GM21825 (cell line): ENCODE measurements at regions not wholly inside any gene's neighbourhood (a gene's known extent, or its start where the extent isn't known, plus 50 kb on each side); places are given as distances from the start of the nearest gene placed in this dataset.

Experiments
- ATAC-seq: cut with Tn5 transposase; IDR thresholded peaks from one replicate; pipeline ENCODE4 v1.9.1; 2021; ENCODE audit warnings: mild to moderate bottlenecking, moderate library complexity; ENCODE audit not compliant: unreplicated experiment

DNA sequence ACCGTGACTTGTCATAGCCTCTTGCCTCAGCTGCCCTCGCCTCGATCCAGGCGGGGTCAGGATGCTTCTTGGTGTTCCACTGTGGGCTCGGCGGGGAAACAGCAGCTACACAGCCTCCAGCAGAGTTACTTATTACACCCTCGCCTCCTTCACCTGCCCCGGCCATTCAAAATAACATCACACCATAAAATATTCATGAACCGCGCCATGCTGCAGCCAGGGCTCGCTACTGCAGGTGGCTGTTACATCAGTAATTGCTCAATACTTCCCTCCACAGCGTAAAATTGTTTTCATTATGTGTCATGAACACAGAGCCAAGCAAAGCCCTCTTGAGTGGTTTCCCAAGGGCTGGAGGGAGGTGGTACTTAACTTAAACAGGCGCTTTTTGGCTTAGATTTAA, 241.5 kb upstream of the SP8 start:
- no peak for ATAC-seq

DNA sequence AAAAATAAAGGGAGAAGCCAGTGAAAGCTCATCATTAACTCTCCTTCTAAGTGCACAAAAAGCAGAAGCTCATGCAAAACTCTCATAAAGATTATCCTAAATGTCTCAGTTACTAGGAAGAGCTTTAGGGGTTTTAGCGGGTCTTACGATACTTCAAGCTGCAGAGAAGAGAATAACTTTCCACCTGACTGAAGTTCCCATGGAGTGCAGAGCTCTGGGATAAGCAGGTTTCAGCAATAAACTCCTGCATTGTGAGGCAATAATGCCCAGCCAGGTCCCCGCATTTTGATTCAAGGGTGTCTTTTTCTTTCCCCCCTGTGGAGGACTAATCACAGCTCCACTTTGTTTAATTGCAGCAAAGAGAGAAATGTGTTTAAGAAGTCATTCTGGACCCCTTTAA, 241.9 kb upstream of the SP8 start:
- no peak for ATAC-seq

DNA sequence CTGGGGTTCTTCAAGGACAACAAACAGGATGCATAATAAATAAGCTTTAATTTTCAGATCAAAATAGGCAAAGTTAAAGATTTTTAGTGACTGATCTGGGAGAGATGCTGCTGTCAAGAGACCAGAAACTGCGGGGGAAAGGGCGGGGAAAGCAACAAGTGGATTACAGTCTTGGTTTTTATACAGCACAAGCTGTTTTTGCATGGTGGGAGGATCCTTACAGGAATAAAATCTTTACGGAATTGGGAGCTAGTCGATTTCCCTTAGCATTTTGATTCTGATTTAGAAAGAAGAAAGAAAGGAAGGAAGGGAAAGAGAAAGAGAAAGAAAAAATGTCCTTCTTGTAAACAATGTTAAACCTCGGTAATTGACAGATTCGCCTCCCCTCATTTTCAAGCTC, 242.3 kb upstream of the SP8 start:
- no peak for ATAC-seq

DNA sequence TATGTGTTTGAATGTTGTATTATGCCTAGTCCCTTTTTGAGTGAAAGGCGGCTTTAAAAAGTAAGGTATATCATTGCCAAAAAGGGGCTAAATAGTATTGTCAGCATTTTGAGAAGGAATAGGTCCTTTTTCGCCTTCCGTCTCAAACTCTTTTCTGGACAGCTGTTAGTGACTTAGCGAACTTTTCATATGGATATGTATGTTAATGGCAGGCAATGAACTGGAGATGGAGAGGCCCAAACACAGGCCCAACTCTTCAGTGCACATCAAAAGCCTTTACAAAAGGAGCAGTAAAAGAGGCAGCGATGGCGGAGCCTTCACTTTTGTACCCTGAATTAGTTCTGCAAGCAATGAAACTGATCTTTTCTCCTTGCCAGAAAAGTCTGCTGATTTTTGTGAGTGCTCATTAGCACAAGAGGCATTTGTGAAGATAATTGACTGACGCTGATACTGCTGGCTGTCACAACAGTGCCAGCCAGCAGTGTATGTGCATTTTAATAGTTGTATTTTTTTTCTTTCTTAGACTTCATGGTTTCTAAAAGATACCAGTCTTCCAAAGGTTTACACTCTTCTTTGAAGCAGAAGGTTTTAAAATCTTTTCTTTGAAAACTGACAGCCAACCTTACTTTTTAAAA, 243.7 kb upstream of the SP8 start:
- no peak for ATAC-seq

DNA sequence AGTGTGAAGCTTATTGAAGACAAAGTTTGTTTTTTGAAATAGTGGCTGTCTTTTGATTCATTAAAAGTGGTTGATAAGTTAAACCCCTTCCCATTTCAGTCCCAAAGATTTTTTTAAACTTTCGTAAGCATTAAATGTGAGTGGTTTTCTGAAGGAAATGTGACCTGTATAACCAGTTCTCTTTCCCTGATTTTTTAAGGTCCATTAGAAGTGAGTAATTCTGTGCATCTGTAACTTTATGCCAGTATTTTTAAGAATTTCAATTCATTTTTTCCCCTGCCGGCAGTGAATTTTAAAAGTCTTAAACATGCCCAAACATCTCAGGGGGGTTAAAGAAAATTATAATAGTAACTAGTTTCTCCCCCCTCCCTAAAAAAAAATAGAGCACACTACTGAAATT, 254.6 kb upstream of the SP8 start:
- no peak for ATAC-seq

DNA sequence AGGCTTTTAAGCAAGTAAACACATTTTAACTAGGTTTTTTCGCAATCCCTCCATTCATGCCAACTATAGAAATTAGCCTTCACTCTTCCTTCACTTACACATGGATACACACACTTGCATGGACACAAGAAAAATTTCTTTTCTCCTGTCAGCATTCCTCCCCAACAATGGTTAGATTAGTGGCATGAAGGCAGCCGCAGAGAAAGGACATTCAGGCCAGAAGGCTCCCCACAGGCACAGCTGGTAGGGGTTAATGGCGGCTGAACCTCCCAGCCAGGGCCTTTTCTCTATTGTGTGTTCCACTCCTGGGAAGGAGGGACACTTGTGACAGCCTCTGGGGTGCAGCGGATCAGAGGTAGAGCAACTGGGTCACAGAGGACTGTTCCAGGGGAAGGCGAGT, 255.0 kb upstream of the SP8 start:
- ATAC-seq = no peak

DNA sequence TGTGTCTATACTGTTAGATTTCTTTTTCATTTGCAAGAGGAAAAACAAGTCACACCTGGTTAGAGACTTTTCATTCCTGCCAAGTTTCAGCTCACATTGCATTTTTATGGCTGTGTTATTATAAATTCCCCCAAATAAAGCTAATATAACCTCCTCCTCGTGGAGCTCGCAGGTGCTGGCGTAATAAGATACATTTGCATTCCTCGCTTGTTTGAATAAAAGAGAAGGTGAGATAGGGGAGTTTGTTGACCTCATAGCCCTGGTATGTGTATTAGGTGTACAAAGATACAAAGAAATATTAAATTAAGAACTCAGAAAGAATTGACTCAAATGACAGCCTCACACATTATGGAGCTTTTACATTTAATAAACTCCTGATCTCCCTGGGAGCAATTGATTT, 257.7 kb upstream of the SP8 start:
- ATAC-seq = no peak

DNA sequence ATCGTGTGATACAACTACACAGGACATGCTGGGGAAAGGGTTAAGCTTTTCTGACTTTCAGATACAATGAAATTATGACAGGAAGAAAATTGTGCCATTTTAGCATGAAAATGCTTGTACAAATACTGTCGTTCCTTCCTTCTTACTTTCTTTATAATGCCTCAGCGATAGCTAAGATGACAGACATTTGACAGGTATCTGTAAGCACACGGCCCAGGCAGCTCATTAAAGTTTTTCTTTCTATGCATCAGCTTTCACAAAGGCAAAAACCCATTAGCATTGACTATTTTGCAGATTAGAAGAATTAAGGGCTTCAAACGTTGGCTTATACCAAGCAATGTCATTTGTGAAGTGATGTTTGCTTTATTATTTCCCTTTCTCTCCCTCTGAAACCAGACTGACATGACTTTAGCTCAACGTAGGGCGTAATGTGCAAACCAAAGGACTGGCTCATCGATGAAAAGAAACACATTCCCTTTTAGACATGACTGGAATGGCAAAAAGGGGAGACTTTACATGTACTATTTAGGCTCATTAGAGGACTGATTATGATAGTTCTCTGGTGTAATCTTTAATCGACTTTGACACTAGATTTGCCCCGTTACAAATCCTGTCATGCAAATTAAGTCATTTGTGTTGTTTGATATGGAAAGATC, 258.4 kb upstream of the SP8 start:
- no peak for ATAC-seq

DNA sequence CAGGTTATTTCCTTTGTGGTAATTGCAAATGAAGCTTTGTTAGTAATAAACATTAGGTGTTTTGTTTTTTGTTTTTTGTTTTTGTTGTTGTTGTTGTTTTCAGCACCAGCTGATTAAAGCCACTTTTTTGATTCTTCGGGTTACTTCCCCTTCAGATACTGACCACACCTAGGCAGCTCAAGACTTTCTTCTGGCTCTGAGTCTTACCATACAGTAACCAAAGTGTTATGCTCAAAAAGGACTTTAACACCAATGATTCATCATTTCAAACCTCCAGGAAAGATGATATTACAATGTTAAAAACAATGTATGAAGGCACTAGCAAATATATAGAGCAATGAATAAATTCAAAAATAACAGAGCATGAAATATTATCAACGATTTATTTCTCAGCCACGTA, 265.2 kb upstream of the SP8 start:
- ATAC-seq = no peak

DNA sequence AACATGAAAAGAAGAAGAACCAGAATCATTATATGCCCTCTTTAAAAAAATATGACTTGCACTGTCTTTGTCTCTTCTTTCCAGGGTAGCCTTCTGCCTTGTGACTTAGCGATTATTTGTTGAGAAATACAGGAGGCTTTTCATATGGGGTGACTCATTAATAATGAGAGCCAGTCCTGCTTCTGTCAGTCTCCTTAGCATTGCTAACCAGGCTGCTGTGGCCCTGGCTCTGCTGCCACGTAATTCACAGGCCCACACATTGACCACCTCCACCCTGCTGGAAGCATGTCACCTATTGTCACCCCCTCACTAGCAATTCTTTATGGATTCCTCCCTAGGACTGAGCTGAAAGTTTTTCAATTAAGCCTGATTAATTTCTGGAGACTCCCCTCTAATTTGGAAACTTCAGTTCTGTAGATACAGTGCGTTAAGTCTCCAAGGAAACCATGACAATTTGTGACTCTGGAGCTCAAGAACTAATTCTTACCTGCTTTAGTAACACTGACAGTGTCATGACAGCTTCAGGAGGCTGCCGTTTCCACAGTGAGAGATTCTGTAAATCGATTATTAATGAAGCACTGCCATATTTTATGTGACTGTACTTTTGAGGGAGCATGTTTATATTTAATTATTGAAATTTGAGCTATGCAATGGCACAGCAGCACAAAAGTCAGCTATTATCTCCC, 267.9 kb upstream of the SP8 start:
- no peak for ATAC-seq

DNA sequence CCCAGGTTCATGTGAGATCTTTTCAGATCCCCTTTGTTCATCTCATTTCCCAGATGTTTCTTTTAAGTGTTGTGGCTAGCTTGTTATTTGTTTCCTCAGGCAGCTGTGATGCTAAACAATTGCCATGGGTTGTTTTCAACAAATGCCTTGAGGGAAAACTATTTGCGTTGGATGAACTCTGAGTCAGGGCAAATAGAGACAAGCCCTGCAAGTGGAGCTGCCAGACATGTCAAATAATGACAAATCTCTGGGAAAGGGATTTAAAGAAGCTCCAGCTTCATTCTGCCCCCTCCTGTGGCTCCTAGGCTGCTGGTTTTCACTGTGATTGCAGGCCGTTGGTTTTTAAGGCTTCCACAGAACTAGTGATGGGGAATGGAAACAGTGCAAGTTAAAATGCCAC, 272.4 kb upstream of the SP8 start:
- no peak for ATAC-seq

DNA sequence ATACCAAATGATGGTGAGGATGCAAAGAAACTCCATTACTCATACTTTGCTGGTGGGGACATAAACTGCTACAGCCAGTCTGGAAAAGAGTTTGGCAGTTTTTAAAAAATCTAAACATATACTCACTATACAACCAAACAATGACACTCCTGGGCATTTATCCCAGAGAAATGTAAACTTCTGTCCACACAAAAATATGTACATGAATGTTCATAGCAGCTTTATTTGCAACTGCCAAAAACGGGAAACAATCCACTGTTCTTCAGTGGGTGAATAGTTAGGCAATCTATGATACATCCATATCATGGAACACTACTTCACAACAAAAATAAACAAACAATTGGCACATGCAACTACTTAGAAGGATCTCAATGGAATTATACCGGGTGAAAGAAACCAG, 276.4 kb upstream of the SP8 start:
- no peak for ATAC-seq

DNA sequence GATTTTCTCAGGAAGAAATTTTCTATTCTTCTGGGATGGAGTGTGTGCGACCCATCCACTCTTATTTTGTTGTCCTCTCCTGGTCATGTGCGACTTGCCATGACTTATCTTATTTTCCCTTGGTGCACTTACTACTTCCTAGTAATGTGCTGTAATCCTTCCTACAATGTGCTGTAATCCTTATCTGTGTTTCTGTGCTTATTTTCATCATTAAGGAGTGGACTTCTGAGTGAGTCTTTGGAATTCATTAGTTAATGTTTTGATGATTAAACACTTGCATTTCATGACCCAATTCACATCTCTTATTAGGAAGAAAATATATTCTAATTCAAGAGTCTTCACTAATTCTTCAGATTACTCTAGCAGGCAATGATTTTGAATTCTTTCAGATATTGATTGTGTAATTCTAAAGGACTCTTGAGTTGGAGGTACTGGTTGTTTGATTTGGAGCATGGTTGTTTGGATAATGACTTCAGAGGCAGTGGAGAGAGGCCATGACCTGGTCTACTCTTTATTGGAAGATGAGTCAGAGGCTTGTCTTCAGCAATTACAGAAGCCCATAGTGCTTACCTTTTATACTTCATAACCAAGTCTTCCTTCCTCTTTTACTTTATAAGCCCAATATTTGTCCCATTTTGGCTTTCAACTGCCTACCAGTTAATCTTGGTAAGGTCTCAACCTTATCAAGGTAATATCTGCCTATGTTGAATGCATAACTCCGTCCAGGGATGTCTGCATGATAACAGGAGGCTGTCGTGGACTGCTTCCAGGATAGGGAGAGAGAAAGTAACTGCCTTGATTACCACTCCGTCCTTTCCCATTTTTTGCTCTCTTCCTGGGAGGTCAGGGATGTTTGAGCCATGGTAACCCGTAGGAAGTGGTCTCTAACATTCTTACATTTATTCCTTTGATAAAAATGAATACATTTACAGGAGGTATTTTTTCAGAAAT, 278.3 kb upstream of the SP8 start:
- no peak for ATAC-seq

DNA sequence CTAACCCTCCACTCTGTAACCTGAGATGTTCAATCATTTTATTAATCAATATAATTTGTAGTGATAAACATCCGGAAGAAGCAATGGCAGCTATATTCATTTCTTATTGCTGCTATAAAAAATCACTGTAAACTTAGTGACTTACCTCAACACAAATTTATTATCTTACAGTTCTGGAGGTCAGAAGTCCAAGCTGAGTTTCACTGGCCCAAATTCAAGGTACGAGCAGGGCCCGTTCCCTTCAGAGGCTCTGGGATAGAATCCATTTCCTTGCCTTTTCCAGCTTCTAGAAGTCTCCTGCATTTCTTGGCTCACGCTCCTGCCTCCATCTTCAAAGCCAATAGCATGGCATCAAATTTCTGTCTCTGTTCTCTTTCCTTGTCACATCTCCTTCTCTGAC, 279.5 kb upstream of the SP8 start:
- ATAC-seq = no peak

DNA sequence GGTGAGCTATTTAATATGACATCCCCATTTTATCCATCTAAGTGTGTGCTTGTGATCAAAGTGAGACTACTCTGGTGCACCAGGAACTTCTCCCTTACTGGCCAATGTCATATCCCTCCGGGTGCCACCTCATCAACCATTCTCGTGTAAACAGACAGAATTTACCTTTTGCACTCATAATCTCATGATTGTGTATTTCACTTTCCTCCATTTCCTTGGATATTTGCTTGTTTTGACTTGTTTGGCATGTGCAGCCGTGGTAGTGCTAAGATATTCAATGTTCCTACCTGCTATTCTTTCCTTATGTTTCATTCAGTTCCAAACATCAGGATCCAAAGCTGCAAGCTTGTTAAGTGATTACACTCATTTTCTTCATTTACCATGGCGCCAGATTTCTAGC, 280.5 kb upstream of the SP8 start:
- no peak for ATAC-seq

DNA sequence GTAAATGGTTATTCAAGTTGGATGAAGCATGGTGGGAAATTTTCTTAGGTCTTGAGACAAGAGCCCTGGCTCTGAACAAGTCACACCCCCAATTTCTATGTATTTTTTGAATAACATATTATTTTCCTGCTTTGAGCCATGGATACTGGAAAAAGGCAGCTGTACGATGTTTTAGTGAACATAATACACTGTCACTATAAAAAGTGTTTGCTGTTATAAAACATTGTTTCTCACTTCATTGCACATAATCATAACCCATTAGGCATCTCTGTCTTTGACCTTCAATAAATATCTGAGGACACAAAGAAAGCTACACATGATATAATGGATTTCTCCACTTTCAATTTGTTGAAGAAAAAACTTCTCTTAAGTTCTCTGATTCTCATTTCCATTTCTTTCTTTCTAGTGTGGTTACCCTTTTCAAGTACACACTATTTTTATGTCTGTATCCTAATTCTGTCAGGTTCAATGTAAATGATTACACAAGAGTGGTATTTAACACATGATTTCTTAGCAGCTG, 283.9 kb upstream of the SP8 start:
- no peak for ATAC-seq

DNA sequence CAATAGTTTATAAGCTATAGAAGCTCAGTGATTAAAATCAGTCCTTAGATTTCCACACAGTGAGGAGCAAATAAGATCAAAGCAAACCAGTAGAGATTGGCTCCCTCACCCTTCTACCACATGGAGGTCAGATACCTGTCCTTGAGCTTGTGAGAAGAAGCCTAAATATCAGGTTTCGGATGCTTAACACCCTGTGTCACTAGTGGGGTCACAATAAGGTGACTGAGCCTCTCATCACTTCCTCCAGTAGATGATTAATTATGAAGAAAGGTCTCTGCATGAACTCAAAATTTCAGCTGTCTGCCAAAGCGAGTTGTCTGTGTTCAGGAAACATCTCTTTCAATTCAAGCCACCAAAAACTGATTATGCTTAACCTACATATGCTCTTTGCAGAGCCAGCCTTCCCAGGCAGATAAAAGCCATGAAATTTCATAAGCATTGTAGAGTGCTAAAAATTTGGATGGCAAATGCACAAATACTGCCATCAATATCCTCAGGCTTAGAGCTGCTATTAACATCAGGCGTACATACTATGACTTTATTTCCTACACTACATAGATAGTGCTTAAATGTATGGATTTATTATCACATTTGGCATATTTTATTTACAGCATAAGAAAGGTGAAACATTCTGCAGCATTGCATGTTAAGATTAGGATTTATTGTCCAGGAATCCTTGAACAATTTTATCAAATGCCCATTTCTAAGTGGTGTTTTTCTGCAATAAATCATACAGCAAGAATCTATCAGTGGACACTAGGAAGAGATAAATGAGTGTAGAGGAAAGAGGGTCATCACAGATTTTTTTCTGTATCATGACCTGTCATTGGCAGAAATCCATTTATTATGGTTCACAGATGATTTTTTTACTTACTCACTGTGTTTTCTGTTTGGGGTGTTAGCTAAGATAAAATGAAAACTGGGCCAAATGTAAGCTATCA, 285.1 kb upstream of the SP8 start:
- ATAC-seq = no peak

DNA sequence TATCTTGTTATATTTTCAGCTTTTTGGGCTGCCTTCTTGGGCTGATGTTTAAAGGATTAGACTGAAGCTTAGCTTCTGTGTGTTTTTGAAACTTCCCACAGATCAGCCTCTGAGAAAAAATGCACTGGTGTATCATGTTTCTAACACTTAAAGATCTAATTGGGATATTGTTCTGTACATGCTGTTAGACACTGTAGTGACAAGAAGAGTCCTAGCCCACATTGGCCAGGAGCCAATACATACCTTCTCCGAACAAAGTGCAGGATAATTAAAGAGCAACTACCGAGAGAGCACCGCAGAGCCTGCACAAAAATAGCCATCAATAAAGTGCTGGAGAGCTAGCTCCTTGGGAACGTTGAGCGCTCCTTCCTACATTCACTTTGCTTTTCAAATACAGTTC, 289.4 kb upstream of the SP8 start:
- ATAC-seq = no peak

DNA sequence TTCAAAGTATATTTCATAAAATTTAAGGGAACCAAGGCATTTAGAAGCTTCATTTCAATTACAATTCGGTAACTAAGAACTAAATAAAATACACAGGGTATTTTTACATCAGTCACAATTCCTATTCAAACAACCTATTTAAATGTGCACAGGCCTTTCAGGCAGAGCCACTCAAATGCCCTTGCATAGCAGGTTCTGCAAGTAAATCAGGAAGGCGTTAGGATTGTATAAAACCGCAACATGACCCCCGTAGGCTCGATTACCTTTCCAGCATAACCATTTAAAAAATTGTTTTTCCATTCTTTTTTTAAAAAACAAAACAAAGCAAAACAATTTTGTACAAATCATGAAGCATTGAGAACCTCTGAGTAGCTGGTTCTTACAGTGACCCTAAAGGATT, 289.9 kb upstream of the SP8 start:
- no peak for ATAC-seq

DNA sequence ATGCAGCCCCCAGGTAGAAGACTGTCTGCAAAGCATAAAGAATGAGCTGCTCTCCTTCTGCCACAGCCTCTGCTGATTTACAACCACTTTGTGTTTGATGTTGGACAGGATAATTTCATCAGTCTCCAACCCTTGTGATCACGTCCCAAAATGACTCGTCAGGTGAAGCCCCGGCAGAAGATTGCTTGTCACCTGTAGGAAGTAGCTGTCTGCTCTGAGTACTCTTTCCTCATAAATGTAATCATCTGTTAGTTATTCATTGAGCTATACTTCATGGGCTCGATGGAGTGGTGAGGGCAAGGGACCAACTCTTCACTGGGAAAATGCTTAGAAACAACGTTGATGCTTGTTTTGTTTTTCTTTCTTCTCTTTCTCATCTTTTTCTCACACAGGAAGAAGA, 290.9 kb upstream of the SP8 start:
- no peak for ATAC-seq
